Stimulated activated CD8-positive, alpha-beta memory T cell treated with anti-CD3 and anti-CD28 coated beads, Interleukin-7, amount 100 ng/mL, for 4 hours (primary cell): ENCODE measurements at regions not wholly inside any gene's neighbourhood (a gene's known extent, or its start where the extent isn't known, plus 50 kb on each side); places are given as distances from the start of the nearest gene placed in this dataset.

Source experiments
- DNase-seq, 2 donors: peaks; one replicate each; pipeline ENCODE4 v3.0.0-alpha.2; 2020; ENCODE audit warnings: low read depth in 2 of 2

- DNase-seq = no peak
These were observed 1276.9 kb upstream of the WWC1 start for GRCh38 chr5:167014401-167015056.

- no peak for DNase-seq
These were observed 1271.0 kb upstream of the WWC1 start for GRCh38 chr5:167020418-167020817.

GRCh38 chr5:167029488-167029887, 1262.0 kb upstream of the WWC1 start:
- DNase-seq = no peak

GRCh38 chr5:167030500-167031120, 1260.8 kb upstream of the WWC1 start:
- no peak for DNase-seq

GRCh38 chr5:167036585-167036984, 1254.9 kb upstream of the WWC1 start:
- DNase-seq = no peak

- DNase-seq = no peak
These were observed 1242.3 kb upstream of the WWC1 start for GRCh38 chr5:167049043-167049663.

GRCh38 chr5:167049771-167050567, 1241.5 kb upstream of the WWC1 start:
- no peak for DNase-seq

- no peak for DNase-seq
These were observed 1240.7 kb upstream of the WWC1 start for GRCh38 chr5:167050568-167051401.

GRCh38 chr5:167051402-167051768, 1240.1 kb upstream of the WWC1 start:
- no peak for DNase-seq

GRCh38 chr5:167052791-167053190, 1238.7 kb upstream of the WWC1 start:
- no peak for DNase-seq

- no peak for DNase-seq
These were observed 1233.8 kb upstream of the WWC1 start for GRCh38 chr5:167057665-167058064.

GRCh38 chr5:167061695-167062094, 1229.8 kb upstream of the WWC1 start:
- no peak for DNase-seq

GRCh38 chr5:167063116-167063515, 1228.3 kb upstream of the WWC1 start:
- DNase-seq = no peak

- DNase-seq = no peak
These were observed 1227.7 kb upstream of the WWC1 start for GRCh38 chr5:167063788-167064187.

- DNase-seq = no peak
These were observed 1227.2 kb upstream of the WWC1 start for GRCh38 chr5:167064198-167064776.

GRCh38 chr5:167065794-167066193, 1225.7 kb upstream of the WWC1 start:
- no peak for DNase-seq

- no peak for DNase-seq
These were observed 1219.3 kb upstream of the WWC1 start for GRCh38 chr5:167071981-167072610.

GRCh38 chr5:167081561-167081960, 1209.9 kb upstream of the WWC1 start:
- DNase-seq = no peak

- DNase-seq = no peak
These were observed 1194.6 kb upstream of the WWC1 start for GRCh38 chr5:167096816-167097215.

GRCh38 chr5:167104351-167104750, 1187.1 kb upstream of the WWC1 start:
- no peak for DNase-seq

GRCh38 chr5:167105941-167106340, 1185.5 kb upstream of the WWC1 start:
- no peak for DNase-seq
